A673 (cell line): ENCODE measurements at regions not wholly inside any gene's neighbourhood (a gene's known extent, or its start where the extent isn't known, plus 50 kb on each side); places are given as distances from the start of the nearest gene placed in this dataset.
"Not testable (repeated sequence)": the region's sequence is repeated elsewhere in the genome, so short reads cannot be mapped to it uniquely, and the experiment has no call there.

Experiments
- CTCF ChIP-seq: fragments of 300-800, 200-600 bp; sonication (generic); conservative IDR thresholded peaks from 2 replicates; pipeline ENCODE4 v1.5.1; 2017; ENCODE audit warnings: low read depth, mild to moderate bottlenecking, antibody characterized with exemption, low read length, moderate library complexity, mixed read lengths
- EZH2 ChIP-seq: fragments of 200-600 bp; sonication (generic); IDR thresholded peaks from 2 replicates; pipeline ENCODE4 v1.6.1; 2017; ENCODE audit warnings: borderline replicate concordance, low read depth, mild to moderate bottlenecking, mixed read lengths, antibody characterized with exemption, low read length; ENCODE audit not compliant: poor library complexity, severe bottlenecking

GRCh38 chr6:113791225-113791624 lies 65.9 kb upstream of the MARCKS start:
- not testable (repeated sequence) for TF ChIP-seq EZH2, CTCF
